RPMI8226 (cell line): ENCODE measurements at regions not wholly inside any gene's neighbourhood (a gene's known extent, or its start where the extent isn't known, plus 50 kb on each side); places are given as distances from the start of the nearest gene placed in this dataset.
A peak's percentile ranks its signal among the peaks of the same experiment; 100 is the strongest.
"Not testable (repeated sequence)": the region's sequence is repeated elsewhere in the genome, so short reads cannot be mapped to it uniquely, and the experiment has no call there.

Source experiments
- DNase-seq: peaks from one replicate; pipeline ENCODE4 v3.0.0-alpha.2; 2015

GRCh38 chr18:33853187-33853586 is 275.2 kb downstream of the ASXL3 start:
- no peak for DNase-seq

- DNase-seq, result no peak
Measured at GRCh38 chr18:33851546-33852078, 273.6 kb downstream of the ASXL3 start.

DNA sequence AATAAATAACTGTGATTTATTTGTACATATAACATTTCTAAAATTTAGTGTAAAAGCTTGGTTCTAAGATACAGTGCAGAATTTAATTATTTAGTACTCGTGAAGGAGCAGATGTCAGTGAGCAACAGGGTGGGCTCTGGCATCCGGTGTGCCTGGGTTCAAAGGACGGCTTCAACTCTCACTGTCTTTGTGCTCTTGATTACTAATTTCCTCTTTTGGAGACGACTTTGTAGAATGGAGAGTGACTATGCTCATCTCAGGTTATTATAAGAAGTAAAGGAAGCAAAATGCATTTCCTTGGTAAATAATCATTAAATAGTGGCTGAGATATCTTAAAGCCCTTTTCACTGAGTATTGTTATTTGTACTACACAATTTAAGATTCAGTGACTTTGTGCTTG is 271.7 kb downstream of the ASXL3 start:
- DNase-seq, result no peak

DNA sequence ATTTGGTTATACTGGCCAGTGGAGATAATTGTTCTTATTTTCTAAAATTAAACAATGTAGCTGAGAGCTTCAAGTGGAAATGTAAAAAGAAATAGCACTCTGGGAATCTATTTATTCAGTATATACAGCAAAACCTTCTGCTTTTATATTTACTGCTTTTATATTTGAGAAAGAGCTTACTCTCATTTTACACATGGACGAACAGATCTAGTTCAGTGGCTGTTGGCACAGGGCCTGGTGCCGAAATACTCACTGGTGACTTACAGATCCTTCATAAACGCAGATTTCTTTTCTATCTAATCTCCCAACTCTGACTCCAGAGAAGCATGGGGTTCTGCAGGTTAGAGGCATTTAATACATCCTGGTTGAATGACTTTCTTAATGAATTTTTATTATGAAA is 266.2 kb downstream of the ASXL3 start:
- DNase-seq, result no peak

DNA sequence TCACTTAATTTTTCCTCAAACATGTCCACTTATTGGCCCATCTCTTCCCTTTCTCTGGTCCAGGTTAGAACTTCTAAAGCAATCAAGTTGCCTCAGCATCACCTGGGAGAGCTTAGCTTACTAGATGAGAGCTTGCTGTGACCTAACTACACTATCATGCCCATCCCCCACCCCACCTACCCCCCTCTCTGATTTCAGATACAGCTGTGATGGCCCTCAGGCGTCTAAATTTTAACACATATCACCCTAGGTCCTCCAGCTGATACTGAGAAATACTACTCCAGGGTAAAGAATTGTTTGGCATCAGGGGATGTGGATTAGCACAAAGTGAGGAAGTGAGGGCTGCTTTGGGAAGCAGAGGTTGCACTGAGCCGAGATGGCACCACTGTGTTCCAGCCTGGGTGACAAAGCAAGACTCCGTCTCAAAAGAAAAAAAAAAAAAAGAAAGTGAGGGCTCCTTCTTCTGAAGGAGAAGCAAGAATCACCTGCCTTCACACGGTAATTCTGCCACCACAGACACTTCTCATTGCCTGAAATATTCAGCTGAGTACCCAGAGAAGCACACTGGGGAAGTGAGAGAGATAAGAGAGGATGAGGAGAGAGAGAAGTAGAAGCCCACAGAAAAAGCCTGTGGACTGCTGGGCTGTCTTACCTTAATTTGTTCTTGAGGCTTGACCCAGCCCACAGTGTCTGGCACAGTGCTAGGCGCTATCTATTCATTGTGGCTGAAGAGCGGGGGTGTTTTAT is 263.4 kb downstream of the ASXL3 start:
- DNase-seq, result peak; percentile 18

- DNase-seq, result no peak
Measured at GRCh38 chr18:33840212-33840593, 262.2 kb downstream of the ASXL3 start.

GRCh38 chr18:33839452-33840211 is 261.6 kb downstream of the ASXL3 start:
- peak; percentile 74 for DNase-seq

GRCh38 chr18:33838054-33838453 is 260.0 kb downstream of the ASXL3 start:
- DNase-seq, result peak; percentile 43

DNA sequence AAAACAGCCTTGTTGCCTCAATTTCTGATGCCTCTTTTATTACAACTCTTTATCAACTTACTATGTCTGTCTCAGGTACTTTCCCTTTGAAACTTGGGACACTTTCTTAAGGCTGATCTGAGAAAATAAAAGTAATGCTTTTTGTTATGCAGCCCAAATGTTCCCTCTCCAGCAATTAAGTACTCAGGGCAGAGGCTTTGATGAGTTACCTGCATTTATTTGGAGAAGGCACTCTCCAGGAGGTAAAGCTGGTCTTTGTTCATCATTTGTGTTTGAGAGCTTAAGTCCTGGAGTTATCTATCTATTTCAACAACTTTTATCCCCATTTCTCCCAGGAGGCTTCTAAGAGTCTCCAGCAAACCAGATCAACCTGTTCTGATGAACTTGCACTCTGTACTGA is 259.2 kb downstream of the ASXL3 start:
- no peak for DNase-seq

DNA sequence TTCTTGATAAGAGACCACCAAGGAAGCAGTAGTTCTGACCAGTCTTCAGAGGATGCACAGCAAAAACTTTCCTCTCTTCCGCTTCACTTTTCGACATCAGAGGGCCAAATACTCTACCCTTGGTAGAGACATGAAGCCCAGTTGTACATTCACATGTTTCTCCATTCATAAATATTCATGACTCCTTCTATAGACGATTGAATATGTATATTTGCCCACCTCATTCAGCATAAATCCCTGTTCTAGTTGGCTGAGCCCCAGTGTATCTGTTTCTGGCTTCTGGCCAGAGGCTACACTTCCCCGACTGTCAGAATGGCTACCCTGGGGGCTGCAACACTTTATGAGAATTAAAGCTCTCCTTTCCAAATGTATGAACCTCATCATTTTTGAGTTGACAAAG is 258.5 kb downstream of the ASXL3 start:
- DNase-seq, result no peak

- no peak for DNase-seq
Measured at GRCh38 chr18:33835419-33835818, 257.4 kb downstream of the ASXL3 start.

GRCh38 chr18:33833842-33834241 is 255.8 kb downstream of the ASXL3 start:
- no peak for DNase-seq

DNA sequence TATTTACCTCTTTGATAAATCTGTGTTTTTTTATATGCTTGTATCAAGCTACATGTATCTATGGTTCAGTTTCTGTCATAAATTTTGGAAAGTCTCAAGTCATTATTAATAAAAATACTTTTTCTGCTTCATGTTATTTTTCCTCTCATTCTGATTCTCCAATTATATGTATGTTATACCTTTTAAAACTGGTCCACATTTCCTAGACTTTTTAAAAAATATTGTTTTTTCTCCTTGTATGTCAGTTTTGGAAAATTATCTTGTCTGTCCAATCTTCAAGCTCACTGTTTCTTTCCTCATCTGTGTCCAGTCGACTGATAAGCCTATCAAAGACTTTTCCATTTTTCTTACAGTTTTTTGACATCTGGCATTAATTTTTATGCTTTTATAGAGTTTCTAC is 253.4 kb downstream of the ASXL3 start:
- DNase-seq, result no peak

DNA sequence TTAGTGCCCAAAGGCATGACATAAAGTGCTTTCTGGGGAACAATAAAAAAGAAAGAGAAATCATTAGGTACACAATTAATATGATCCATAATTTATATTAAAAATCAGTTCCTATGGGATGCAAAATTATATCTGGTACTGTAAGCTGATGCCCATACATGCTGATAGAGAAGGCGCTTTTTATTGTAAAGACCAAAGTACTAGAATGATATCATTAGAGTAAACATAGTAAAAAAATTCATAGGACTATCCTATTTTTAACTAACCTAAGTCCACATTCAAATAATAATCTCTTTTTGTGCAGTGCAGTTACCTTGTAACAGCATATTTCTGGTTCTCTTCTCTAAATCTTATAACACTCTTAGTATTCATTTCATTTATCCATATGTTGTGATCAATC is 252.2 kb downstream of the ASXL3 start:
- DNase-seq, result no peak

DNA sequence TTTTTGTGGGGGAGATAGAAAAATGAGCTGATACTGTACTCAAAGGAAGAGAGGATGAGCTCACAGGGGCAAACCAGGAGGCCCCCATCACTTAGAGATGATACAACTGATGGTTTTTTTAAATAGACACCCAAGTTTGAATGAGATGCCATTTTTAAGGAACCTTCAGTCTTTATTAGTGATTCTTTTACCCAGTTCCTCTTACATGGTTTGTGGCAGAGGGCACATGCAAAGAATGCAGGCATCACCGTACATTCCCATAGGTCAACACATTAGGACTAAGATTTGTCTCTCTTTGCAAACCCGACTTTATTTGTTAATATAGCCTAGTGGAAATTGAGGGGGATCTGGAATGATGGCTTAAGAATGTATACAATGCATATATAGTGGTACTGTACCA is 250.9 kb downstream of the ASXL3 start:
- no peak for DNase-seq

DNA sequence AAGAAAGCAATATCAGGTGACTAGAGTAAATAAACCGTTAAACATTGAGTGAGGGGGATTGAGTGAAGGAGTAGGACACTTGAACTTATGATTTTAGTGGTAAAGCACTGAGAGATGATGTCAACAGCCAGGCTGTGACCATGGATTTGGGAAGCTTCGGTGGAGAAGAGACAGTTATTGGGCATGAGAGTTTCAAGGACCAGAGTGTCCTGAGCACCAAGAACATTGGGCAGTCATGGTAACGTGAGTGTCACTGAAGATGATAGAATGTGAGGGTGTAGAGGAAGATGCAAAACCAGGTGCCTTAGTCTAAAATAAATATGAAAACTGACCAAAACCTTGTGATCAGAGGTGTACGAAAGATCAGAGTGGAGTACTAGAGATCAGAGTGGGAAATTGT is 248.1 kb downstream of the ASXL3 start:
- no peak for DNase-seq

DNA sequence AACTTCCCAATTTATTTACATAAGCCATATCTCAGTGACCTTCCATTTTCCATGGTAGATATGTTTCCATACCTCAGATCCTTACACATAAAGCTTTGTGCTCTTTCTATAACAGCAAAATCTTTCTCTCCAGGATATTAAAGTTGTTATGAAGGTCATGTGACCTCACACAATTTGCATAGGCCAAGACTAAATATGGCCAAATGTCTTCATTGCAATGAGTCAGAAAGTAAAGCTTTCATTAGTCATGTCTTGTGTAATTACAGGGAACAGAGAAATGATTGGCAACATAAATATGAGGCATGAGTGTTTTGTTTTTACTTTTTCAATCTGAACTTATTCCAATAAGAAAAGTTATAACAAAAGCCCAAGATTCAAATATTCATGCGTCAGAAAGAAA is 243.5 kb downstream of the ASXL3 start:
- no peak for DNase-seq

GRCh38 chr18:33820517-33821371 is 242.7 kb downstream of the ASXL3 start:
- no peak for DNase-seq

GRCh38 chr18:33819692-33820343 is 241.8 kb downstream of the ASXL3 start:
- DNase-seq, result not testable (repeated sequence)

GRCh38 chr18:33818145-33818544 is 240.1 kb downstream of the ASXL3 start:
- no peak for DNase-seq

- DNase-seq, result no peak
Measured at GRCh38 chr18:33817096-33817495, 239.1 kb downstream of the ASXL3 start.

DNA sequence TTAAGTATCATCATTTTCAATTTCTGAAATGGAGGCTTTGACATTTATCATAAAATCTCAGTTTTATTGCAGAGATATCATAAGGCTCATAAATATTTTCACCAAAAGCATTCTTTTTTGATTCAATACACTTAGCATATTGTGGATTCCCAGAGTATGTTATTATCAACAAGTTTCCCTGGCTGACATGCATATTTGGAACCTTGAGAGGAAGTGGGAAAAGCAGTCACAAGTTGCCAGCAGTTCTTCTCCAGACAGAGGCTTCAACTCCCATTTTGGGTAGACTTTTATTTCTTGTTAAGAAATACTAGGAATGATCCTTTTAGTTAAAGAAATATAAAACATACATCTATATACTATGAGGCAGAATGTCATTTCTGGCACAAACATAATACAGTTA is 236.5 kb downstream of the ASXL3 start:
- no peak for DNase-seq

GRCh38 chr18:33812186-33812585 is 234.2 kb downstream of the ASXL3 start:
- DNase-seq, result no peak
